ENCODE measurements at regions not wholly inside any gene's neighbourhood (a gene's known extent, or its start where the extent isn't known, plus 50 kb on each side); places are given as distances from the start of the nearest gene placed in this dataset.

DNA sequence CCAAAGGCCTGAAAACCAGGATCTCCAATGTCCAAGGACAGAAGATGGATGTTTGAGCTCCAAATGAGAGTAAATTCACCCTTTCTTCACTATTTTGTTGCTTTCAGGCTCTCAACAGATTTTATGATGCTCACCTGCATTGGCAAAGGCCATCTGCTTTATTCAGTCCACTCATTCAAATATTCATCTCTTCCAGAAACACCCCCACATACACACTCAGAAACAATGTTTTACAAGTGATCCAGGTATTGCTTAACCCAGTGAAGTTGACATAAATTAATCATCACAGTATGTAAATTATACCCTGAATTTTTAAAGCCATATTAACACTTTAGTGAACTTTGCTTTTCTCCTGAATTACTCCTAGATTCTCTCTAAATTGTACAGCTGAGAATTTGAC, 63.3 kb downstream of the DUSP6 start (continued):
- TF ChIP-seq JUND (IDR thresholded peaks at IDR 0.05), result no peak
- TF ChIP-seq SMC3 (IDR thresholded peaks at IDR 0.05; ENCODE audit: low read depth, low read length), result no peak
- TF ChIP-seq TCF12 (IDR thresholded peaks at IDR 0.05), result no peak
- no peak for TF ChIP-seq GABPA (IDR thresholded peaks at IDR 0.05; ENCODE audit: low read depth)

DNA sequence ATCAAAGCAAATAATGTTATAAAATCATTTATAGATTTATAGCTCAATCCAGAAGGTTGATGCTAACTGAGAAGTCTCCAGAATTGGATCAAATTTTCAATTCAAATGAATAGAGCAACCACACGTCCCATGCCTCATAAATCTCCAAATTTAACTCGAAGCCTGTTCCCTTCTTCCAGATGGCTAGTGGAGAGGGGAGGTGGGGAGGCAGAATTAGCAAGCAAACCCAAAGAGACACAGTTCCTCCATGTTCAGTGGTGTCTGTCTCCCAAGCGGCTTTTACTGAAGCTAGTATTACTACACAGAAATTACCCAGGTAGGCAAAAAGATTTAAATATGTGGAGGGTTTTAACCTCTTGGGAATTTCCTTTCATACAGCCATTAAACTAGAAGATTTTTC, 65.8 kb downstream of the DUSP6 start:
- Histone ChIP-seq H4K20me1 (ENCODE audit: insufficient read depth) (no peaks in the 10 kb centered on the region), H3K9me2 (no peaks in the 10 kb centered on the region), H3K9me3 (no peaks in the 10 kb centered on the region), H3K4me3 (ENCODE audit: low read depth in 2 of 2, low read length in 1 of 2) (no peak overlapping the region), H3K79me2 (ENCODE audit: insufficient read depth) (no peaks in the 10 kb centered on the region), H3K27ac (ENCODE audit: low read depth in 2 of 2, low read length in 1 of 2) (no peak overlapping the region), H3K27me3 (ENCODE audit: insufficient read depth) (no peaks in the 10 kb centered on the region), H2AFZ (ENCODE audit: low read depth) (no peak overlapping the region), H3F3A (replicated peaks; ENCODE audit: insufficient read depth) (no peaks in the 10 kb centered on the region), H3K4me1 (ENCODE audit: control insufficient read depth in 1 of 2, insufficient read depth in 2 of 2, low read depth in 1 of 2, low read length in 1 of 2) (peaks cover 0 to 4% of the 10 kb centered on the region in 2 experiments; a peak in 2 of 4 replicates), H3K9ac (no peak overlapping the region), H3K36me3 (replicated peaks in 1 of 2; ENCODE audit: control insufficient read depth in 1 of 2, insufficient read depth in 2 of 2, low read length in 1 of 2) (no peaks in the 10 kb centered on the region), H3K4me2 (no peak overlapping the region)
- WGBS (ENCODE audit: low lambda C conversion rate), result 67% methylated on average over 3 of the region's 3 CpGs
- TF ChIP-seq FOXM1 (IDR thresholded peaks at IDR 0.05; ENCODE audit: low read depth) (no peak), NRF1 (IDR thresholded peaks at IDR 0.05; ENCODE audit: low read depth, low read length) (no peak), FOSL2 (IDR thresholded peaks at IDR 0.05; ENCODE audit: borderline replicate concordance, low read depth) (no peak), RCOR1 (IDR thresholded peaks at IDR 0.05; ENCODE audit: low read length) (no peak), TEAD4 (IDR thresholded peaks at IDR 0.05; ENCODE audit: borderline replicate concordance, insufficient read depth) (no peak), RFX5 (IDR thresholded peaks at IDR 0.05; ENCODE audit: low read length) (no peak), CHD2 (IDR thresholded peaks at IDR 0.05; ENCODE audit: low read length, partially characterized antibody) (no peak), TAF1 (IDR thresholded peaks at IDR 0.05; ENCODE audit: borderline replicate concordance, low read depth, low read length) (no peak), RAD21 (IDR thresholded peaks at IDR 0.05; ENCODE audit: low read length) (no peak), SIN3A (IDR thresholded peaks at IDR 0.05; ENCODE audit: borderline replicate concordance, low read depth, low read length) (no peak), SMC3 (IDR thresholded peaks at IDR 0.05; ENCODE audit: low read depth, low read length) (no peak), JUND (IDR thresholded peaks at IDR 0.05) (no peak), POLR2AphosphoS5 (IDR thresholded peaks at IDR 0.05; ENCODE audit: low read depth, low read length) (no peak)
- TF ChIP-seq, protein P1, sequence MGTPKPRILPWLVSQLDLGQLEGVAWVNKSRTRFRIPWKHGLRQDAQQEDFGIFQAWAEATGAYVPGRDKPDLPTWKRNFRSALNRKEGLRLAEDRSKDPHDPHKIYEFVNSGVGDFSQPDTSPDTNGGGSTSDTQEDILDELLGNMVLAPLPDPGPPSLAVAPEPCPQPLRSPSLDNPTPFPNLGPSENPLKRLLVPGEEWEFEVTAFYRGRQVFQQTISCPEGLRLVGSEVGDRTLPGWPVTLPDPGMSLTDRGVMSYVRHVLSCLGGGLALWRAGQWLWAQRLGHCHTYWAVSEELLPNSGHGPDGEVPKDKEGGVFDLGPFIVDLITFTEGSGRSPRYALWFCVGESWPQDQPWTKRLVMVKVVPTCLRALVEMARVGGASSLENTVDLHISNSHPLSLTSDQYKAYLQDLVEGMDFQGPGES (IDR thresholded peaks at IDR 0.05; ENCODE audit: low read depth, low read length), result no peak
- TF ChIP-seq, protein P2, sequence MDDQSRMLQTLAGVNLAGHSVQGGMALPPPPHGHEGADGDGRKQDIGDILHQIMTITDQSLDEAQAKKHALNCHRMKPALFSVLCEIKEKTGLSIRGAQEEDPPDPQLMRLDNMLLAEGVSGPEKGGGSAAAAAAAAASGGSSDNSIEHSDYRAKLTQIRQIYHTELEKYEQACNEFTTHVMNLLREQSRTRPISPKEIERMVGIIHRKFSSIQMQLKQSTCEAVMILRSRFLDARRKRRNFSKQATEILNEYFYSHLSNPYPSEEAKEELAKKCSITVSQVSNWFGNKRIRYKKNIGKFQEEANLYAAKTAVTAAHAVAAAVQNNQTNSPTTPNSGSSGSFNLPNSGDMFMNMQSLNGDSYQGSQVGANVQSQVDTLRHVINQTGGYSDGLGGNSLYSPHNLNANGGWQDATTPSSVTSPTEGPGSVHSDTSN (IDR thresholded peaks at IDR 0.05), result no peak
- TF ChIP-seq, protein P3, sequence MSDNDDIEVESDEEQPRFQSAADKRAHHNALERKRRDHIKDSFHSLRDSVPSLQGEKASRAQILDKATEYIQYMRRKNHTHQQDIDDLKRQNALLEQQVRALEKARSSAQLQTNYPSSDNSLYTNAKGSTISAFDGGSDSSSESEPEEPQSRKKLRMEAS (IDR thresholded peaks at IDR 0.05; ENCODE audit: low read depth), result no peak
- TF ChIP-seq, protein P4, sequence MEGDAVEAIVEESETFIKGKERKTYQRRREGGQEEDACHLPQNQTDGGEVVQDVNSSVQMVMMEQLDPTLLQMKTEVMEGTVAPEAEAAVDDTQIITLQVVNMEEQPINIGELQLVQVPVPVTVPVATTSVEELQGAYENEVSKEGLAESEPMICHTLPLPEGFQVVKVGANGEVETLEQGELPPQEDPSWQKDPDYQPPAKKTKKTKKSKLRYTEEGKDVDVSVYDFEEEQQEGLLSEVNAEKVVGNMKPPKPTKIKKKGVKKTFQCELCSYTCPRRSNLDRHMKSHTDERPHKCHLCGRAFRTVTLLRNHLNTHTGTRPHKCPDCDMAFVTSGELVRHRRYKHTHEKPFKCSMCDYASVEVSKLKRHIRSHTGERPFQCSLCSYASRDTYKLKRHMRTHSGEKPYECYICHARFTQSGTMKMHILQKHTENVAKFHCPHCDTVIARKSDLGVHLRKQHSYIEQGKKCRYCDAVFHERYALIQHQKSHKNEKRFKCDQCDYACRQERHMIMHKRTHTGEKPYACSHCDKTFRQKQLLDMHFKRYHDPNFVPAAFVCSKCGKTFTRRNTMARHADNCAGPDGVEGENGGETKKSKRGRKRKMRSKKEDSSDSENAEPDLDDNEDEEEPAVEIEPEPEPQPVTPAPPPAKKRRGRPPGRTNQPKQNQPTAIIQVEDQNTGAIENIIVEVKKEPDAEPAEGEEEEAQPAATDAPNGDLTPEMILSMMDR (IDR thresholded peaks at IDR 0.05), result no peak
- TF ChIP-seq, protein P5, sequence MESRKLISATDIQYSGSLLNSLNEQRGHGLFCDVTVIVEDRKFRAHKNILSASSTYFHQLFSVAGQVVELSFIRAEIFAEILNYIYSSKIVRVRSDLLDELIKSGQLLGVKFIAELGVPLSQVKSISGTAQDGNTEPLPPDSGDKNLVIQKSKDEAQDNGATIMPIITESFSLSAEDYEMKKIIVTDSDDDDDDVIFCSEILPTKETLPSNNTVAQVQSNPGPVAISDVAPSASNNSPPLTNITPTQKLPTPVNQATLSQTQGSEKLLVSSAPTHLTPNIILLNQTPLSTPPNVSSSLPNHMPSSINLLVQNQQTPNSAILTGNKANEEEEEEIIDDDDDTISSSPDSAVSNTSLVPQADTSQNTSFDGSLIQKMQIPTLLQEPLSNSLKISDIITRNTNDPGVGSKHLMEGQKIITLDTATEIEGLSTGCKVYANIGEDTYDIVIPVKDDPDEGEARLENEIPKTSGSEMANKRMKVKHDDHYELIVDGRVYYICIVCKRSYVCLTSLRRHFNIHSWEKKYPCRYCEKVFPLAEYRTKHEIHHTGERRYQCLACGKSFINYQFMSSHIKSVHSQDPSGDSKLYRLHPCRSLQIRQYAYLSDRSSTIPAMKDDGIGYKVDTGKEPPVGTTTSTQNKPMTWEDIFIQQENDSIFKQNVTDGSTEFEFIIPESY (IDR thresholded peaks at IDR 0.05; ENCODE audit: borderline replicate concordance, low read depth), result no peak
- POLR2A ChIA-PET, result no interaction called here
- CTCF ChIA-PET, result interaction anchor here (0.9 to 1.4 kb wide), 3 partner anchors 58 to 174 kb away, joined by 3 to 4 read pairs (median 4); partner anchors contain the start of gene DUSP6
- no peak for DNase-seq
